Nephron progenitor cell (in vitro differentiated cells): ENCODE measurements at regions not wholly inside any gene's neighbourhood (a gene's known extent, or its start where the extent isn't known, plus 50 kb on each side); places are given as distances from the start of the nearest gene placed in this dataset.

Experiments used
- DNase-seq: peaks from one replicate; pipeline ENCODE4 v3.0.0; 2021
- H3K27ac Mint-ChIP-seq: 2 replicates; pipeline ENCODE4 v1.8.0; 2021; ENCODE audit warnings: mild to moderate bottlenecking, moderate library complexity, mixed read lengths
- H3K27me3 Mint-ChIP-seq: 2 replicates; pipeline ENCODE4 v1.8.0; 2021; ENCODE audit warnings: mild to moderate bottlenecking, low read depth, mixed read lengths; ENCODE audit not compliant: poor library complexity
- H3K36me3 Mint-ChIP-seq: 2 replicates; pipeline ENCODE4 v1.8.0; 2021; ENCODE audit warnings: low read depth, mixed read lengths
- H3K4me1 Mint-ChIP-seq: 2 replicates; pipeline ENCODE4 v1.8.0; 2021; ENCODE audit warnings: mixed read lengths
- H3K4me3 Mint-ChIP-seq: 2 replicates; pipeline ENCODE4 v1.8.0; 2021; ENCODE audit warnings: mild to moderate bottlenecking, moderate library complexity, mixed read lengths
- H3K9me3 Mint-ChIP-seq: 2 replicates; pipeline ENCODE4 v1.8.0; 2021; ENCODE audit warnings: mild to moderate bottlenecking, moderate library complexity, mixed read lengths
- CTCF ChIP-seq: fragments of 200-600 bp; sonication (generic); IDR thresholded peaks from 2 replicates; pipeline ENCODE4 v1.5.0; 2021; ENCODE audit warnings: antibody characterized with exemption

- no peaks in the 10 kb centered on the region for H3K36me3 Mint-ChIP-seq
- H3K4me3 Mint-ChIP-seq: no peak overlapping the region
- no peaks in the 10 kb centered on the region for H3K27me3 Mint-ChIP-seq
- H3K9me3 Mint-ChIP-seq: no peaks in the 10 kb centered on the region
- no peak overlapping the region for H3K27ac Mint-ChIP-seq
- TF ChIP-seq CTCF: no peak
- no peak for DNase-seq
- H3K4me1 Mint-ChIP-seq: peaks cover 37% of the 10 kb centered on the region
Observed at GRCh38 chr2:221282386-221282785, 289.7 kb downstream of the EPHA4 start.

- H3K27ac Mint-ChIP-seq: no peak overlapping the region
Observed at GRCh38 chr2:221283896-221284545, 288.1 kb downstream of the EPHA4 start.

GRCh38 chr2:221285148-221285547 is 287.0 kb downstream of the EPHA4 start:
- Mint-ChIP-seq H3K9me3 (no peaks in the 10 kb centered on the region), H3K4me3 (no peak overlapping the region), H3K36me3 (no peaks in the 10 kb centered on the region), H3K4me1 (peaks cover 28% of the 10 kb centered on the region), H3K27me3 (no peaks in the 10 kb centered on the region), H3K27ac (peak overlapping the region; percentile 26)
- no peak for DNase-seq
- no peak for TF ChIP-seq CTCF

More at GRCh38 chr2:221283896-221284545, 288.1 kb downstream of the EPHA4 start:
- Mint-ChIP-seq H3K4me3 (no peak overlapping the region), H3K27me3 (no peaks in the 10 kb centered on the region), H3K36me3 (no peaks in the 10 kb centered on the region), H3K9me3 (no peaks in the 10 kb centered on the region), H3K4me1 (peaks cover 34% of the 10 kb centered on the region)
- no peak for TF ChIP-seq CTCF
- no peak for DNase-seq

DNA sequence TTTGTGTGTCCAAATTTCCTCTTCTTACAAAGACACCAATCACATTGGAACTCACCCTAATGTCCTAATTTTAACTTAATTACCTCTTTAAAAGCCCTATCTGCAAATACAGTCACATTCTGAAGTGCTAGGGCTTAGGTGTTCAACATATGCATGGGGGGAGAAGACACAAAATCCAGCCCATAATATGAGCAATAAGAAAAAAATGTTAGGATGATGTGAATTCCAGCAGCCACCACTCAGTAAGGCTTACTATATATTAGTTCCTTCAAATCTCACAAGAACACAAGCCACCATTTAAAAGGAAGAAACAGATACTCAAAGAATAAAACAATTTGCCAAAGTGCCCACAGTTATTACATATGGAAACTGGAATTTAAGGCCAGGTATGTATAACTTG is 285.7 kb downstream of the EPHA4 start:
- H3K27ac Mint-ChIP-seq: no peak overlapping the region
- H3K9me3 Mint-ChIP-seq: no peaks in the 10 kb centered on the region
- TF ChIP-seq CTCF: no peak
- H3K4me3 Mint-ChIP-seq: no peak overlapping the region
- no peaks in the 10 kb centered on the region for H3K36me3 Mint-ChIP-seq
- peaks cover 22% of the 10 kb centered on the region for H3K4me1 Mint-ChIP-seq
- no peaks in the 10 kb centered on the region for H3K27me3 Mint-ChIP-seq
- no peak for DNase-seq

- Mint-ChIP-seq H3K4me3 (no peak overlapping the region), H3K27ac (no peak overlapping the region), H3K9me3 (no peaks in the 10 kb centered on the region), H3K4me1 (peaks cover 18% of the 10 kb centered on the region), H3K36me3 (no peaks in the 10 kb centered on the region), H3K27me3 (no peaks in the 10 kb centered on the region)
- no peak for DNase-seq
- TF ChIP-seq CTCF: no peak
Observed at GRCh38 chr2:221289389-221289788, 282.7 kb downstream of the EPHA4 start.

- no peak for TF ChIP-seq CTCF
- Mint-ChIP-seq H3K4me1 (peaks cover 16% of the 10 kb centered on the region), H3K9me3 (no peaks in the 10 kb centered on the region), H3K27ac (no peak overlapping the region), H3K36me3 (no peaks in the 10 kb centered on the region), H3K27me3 (no peaks in the 10 kb centered on the region), H3K4me3 (no peak overlapping the region)
- DNase-seq: no peak
Observed at GRCh38 chr2:221289846-221290245, 282.3 kb downstream of the EPHA4 start.
